ENCODE measurements at regions not wholly inside any gene's neighbourhood (a gene's known extent, or its start where the extent isn't known, plus 50 kb on each side); places are given as distances from the start of the nearest gene placed in this dataset.

DNA sequence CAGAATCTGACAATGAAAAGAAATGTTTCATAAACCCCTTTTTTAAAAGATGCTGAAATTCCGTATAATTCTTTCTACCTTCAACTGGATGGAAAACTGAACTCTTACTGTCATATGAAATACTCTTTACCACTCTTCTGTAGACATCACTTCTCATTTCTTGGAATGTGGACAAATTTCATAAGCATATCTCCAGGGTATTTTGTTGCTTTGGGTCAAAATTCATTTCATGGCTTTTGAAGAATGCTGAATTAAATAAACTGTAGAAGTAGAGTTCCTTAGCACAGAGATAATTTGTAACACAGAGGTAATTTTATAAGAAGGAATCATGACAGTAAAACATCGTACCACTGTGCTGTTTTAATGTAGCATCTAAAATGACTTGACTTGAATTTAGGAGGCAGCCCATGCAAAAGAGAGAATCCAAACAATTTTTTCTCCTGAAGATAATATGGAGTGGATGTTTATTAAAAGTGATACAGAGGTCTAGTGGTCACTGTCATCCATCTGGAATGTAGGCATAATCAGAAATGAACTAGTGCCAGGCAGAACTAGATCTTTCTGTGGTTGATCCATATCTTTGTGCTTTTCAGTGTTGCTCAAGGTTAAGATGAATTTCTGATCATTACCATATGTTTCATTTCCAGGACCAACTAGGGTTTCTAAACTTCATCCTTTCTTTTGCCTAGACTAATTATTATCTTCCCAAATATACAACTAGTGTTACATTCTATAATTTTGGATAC, 492.0 kb downstream of the KIF20B start:
- Histone ChIP-seq H3K4me1 (no peaks in the 10 kb centered on the region), H3K36me3 (no peaks in the 10 kb centered on the region), H3K4me3 (no peak overlapping the region), H3K27me3 (no peaks in the 10 kb centered on the region), H3K27ac (replicated peaks in 1 of 4) (no peak overlapping the region), H3K9me3 (no peaks in the 10 kb centered on the region)
- WGBS, result 86% methylated on average over 2 of the region's 2 CpGs
- no peak for TF ChIP-seq POLR2A (IDR thresholded peaks at IDR 0.05; ENCODE audit: low read depth)
- TF ChIP-seq EP300 (IDR thresholded peaks at IDR 0.05), result no peak
- no peak for TF ChIP-seq POLR2AphosphoS5 (IDR thresholded peaks at IDR 0.05)
- TF ChIP-seq, protein P1, sequence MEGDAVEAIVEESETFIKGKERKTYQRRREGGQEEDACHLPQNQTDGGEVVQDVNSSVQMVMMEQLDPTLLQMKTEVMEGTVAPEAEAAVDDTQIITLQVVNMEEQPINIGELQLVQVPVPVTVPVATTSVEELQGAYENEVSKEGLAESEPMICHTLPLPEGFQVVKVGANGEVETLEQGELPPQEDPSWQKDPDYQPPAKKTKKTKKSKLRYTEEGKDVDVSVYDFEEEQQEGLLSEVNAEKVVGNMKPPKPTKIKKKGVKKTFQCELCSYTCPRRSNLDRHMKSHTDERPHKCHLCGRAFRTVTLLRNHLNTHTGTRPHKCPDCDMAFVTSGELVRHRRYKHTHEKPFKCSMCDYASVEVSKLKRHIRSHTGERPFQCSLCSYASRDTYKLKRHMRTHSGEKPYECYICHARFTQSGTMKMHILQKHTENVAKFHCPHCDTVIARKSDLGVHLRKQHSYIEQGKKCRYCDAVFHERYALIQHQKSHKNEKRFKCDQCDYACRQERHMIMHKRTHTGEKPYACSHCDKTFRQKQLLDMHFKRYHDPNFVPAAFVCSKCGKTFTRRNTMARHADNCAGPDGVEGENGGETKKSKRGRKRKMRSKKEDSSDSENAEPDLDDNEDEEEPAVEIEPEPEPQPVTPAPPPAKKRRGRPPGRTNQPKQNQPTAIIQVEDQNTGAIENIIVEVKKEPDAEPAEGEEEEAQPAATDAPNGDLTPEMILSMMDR (IDR thresholded peaks at IDR 0.05), result no peak
- no peak for DNase-seq (ENCODE audit: extremely low spot score)
- intact Hi-C loops (cut with DNase I), result no loop called here

DNA sequence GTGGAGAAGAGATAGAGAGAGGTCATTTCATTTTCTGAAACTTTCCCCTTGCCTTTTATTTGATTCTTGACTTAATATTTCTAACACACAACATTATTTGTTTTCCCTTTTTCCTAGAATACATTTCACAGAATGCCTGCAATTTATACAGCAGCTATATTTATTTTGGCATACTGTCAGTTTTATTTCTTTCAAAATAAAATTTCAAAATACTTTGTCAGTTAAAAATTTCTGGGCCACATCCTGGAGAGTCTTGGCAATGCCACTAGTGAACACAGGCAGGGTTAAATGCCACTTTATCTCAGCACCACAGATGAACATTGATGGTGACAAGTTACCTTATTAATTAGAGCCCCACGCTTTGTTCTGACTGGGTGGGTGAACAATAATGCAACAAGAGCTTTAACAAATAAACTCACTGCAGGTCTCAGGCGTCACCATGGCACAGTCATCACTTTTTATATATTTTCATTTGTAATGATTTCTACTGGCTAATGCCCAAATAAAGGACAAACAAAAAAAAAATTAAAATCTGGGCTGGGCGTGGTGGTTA, 494.0 kb downstream of the KIF20B start:
- no peaks in the 10 kb centered on the region for H3K4me1 ChIP-seq
- no peak for TF ChIP-seq POLR2AphosphoS5 (IDR thresholded peaks at IDR 0.05)
- TF ChIP-seq, protein P1 (IDR thresholded peaks at IDR 0.05), result no peak
- TF ChIP-seq EP300 (IDR thresholded peaks at IDR 0.05), result no peak
- no peak for TF ChIP-seq POLR2A (IDR thresholded peaks at IDR 0.05; ENCODE audit: low read depth)
- intact Hi-C loops (cut with DNase I), result no loop called here
- DNase-seq (ENCODE audit: extremely low spot score), result no peak
- WGBS, result 68% methylated on average over 3 of the region's 3 CpGs
- no peaks in the 10 kb centered on the region for H3K9me3 ChIP-seq
- H3K36me3 ChIP-seq, result no peaks in the 10 kb centered on the region
- no peak overlapping the region for H3K4me3 ChIP-seq
- H3K27me3 ChIP-seq, result no peaks in the 10 kb centered on the region
- no peak overlapping the region for H3K27ac ChIP-seq (replicated peaks in 1 of 4)

DNA sequence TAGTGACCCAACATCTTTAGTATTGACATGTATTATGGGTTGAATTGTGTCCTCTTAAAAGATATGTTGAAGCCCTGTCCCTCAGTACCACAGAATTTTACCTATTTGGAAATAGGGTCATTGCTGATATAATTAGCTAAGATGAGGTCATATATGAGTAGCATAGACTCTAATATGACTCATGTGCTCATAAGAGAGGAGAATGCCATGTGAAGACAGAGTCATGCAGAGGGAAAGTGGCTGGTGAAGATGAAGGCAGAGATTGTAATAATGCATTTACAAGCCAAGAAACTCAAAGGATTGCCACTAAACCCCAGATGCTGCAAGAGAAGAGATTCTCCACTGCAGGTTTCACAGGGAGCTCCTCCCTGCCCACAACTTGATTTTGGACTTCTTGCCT, 496.4 kb downstream of the KIF20B start:
- DNase-seq (ENCODE audit: extremely low spot score), result no peak
- TF ChIP-seq, protein P1 (IDR thresholded peaks at IDR 0.05), result no peak
- no peak for TF ChIP-seq EP300 (IDR thresholded peaks at IDR 0.05)
- no peak for TF ChIP-seq POLR2AphosphoS5 (IDR thresholded peaks at IDR 0.05)
- no peak for TF ChIP-seq POLR2A (IDR thresholded peaks at IDR 0.05; ENCODE audit: low read depth)
- no peaks in the 10 kb centered on the region for H3K9me3 ChIP-seq
- intact Hi-C loops (cut with DNase I), result no loop called here
- no peaks in the 10 kb centered on the region for H3K27me3 ChIP-seq
- H3K36me3 ChIP-seq, result no peaks in the 10 kb centered on the region
- H3K27ac ChIP-seq (replicated peaks in 1 of 4), result no peak overlapping the region
- no peak overlapping the region for H3K4me3 ChIP-seq
- no peaks in the 10 kb centered on the region for H3K4me1 ChIP-seq

DNA sequence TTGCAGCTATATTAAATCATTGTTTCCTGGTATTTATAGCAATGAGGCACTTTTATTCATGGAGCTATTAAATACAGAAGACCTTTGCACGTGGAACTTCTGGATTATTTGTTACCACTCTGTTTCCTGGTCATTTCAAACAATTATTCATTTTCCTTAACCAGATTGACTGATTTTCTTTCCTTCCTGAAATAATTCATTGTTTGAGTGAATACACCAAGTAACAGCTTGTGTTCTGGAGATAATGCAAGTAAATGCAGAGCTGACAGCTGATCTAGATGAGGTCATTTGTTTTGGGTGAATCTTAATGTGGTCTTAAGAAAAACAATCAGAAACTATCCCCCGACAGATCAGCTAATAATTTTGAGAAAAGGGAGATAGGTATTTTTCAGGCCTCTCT, 497.7 kb downstream of the KIF20B start:
- H3K4me3 ChIP-seq, result no peak overlapping the region
- H3K9me3 ChIP-seq, result no peaks in the 10 kb centered on the region
- TF ChIP-seq POLR2AphosphoS5 (IDR thresholded peaks at IDR 0.05), result no peak
- TF ChIP-seq, protein P1 (IDR thresholded peaks at IDR 0.05), result no peak
- no peak for TF ChIP-seq EP300 (IDR thresholded peaks at IDR 0.05)
- no peak for TF ChIP-seq POLR2A (IDR thresholded peaks at IDR 0.05; ENCODE audit: low read depth)
- intact Hi-C loops (cut with DNase I), result no loop called here
- WGBS, result 57% methylated on average over 2 of the region's 2 CpGs
- DNase-seq (ENCODE audit: extremely low spot score), result no peak
- no peaks in the 10 kb centered on the region for H3K36me3 ChIP-seq
- H3K27me3 ChIP-seq, result no peaks in the 10 kb centered on the region
- no peak overlapping the region for H3K27ac ChIP-seq (replicated peaks in 1 of 4)
- H3K4me1 ChIP-seq, result no peaks in the 10 kb centered on the region

DNA sequence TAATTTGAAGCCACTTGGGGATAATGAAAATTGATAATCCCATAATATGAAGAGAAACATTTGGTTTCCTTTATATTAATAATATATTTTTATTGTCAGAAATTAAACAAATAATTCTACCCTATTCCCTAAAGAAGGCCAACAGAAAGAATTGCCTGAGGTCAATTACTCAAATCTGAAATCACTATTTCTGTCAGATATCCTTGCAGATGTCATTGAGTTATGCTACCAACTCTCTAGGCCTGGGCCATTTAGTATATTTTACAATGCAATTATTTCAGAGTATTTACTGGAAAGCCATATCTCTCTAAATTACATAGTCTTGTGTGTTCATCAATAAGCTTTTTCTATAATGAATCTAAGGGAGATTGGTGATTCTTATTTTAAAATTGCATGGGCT, 498.1 kb downstream of the KIF20B start:
- TF ChIP-seq, protein P1 (IDR thresholded peaks at IDR 0.05), result no peak
- TF ChIP-seq POLR2AphosphoS5 (IDR thresholded peaks at IDR 0.05) (no peak), POLR2A (IDR thresholded peaks at IDR 0.05; ENCODE audit: low read depth) (no peak), EP300 (IDR thresholded peaks at IDR 0.05) (no peak)
- no peaks in the 10 kb centered on the region for H3K4me1 ChIP-seq
- no peaks in the 10 kb centered on the region for H3K9me3 ChIP-seq
- H3K27ac ChIP-seq (replicated peaks in 1 of 4), result no peak overlapping the region
- H3K36me3 ChIP-seq, result no peaks in the 10 kb centered on the region
- no peak overlapping the region for H3K4me3 ChIP-seq
- intact Hi-C loops (cut with DNase I), result no loop called here
- H3K27me3 ChIP-seq, result no peaks in the 10 kb centered on the region
- DNase-seq (ENCODE audit: extremely low spot score), result no peak

Measured in esophagus muscularis mucosa (tissue), 4 donors.